ENCODE measurements at regions not wholly inside any gene's neighbourhood (a gene's known extent, or its start where the extent isn't known, plus 50 kb on each side); places are given as distances from the start of the nearest gene placed in this dataset.
"Not testable (repeated sequence)": the region's sequence is repeated elsewhere in the genome, so short reads cannot be mapped to it uniquely, and the experiment has no call there.

GRCh38 chr20:51284871-51285270 is 257.6 kb downstream of the NFATC2 start:
- H3K4me1 Mint-ChIP-seq, result no peaks in the 10 kb centered on the region
- H3K36me3 Mint-ChIP-seq, result no peaks in the 10 kb centered on the region
- no peak overlapping the region for H3K4me3 Mint-ChIP-seq
- no peaks in the 10 kb centered on the region for H3K9me3 Mint-ChIP-seq
- no peak overlapping the region for H3K27ac Mint-ChIP-seq
- ATAC-seq (no peak), DNase-seq (ENCODE audit: low spot score in 2 of 2) (no peak)

- H3K27ac Mint-ChIP-seq, result no peak overlapping the region
- no peaks in the 10 kb centered on the region for H3K36me3 Mint-ChIP-seq
- ATAC-seq, result no peak
- DNase-seq (ENCODE audit: low spot score in 2 of 2), result no peak
- no peaks in the 10 kb centered on the region for H3K9me3 Mint-ChIP-seq
- H3K4me3 Mint-ChIP-seq, result no peak overlapping the region
- no peaks in the 10 kb centered on the region for H3K4me1 Mint-ChIP-seq
Observed at GRCh38 chr20:51284176-51284575, 258.3 kb downstream of the NFATC2 start.

- H3K4me3 Mint-ChIP-seq, result no peak overlapping the region
- no peak for ATAC-seq
- no peaks in the 10 kb centered on the region for H3K4me1 Mint-ChIP-seq
- H3K27ac Mint-ChIP-seq, result no peak overlapping the region
- no peak for DNase-seq (ENCODE audit: low spot score in 2 of 2)
- no peaks in the 10 kb centered on the region for H3K36me3 Mint-ChIP-seq
- no peaks in the 10 kb centered on the region for H3K9me3 Mint-ChIP-seq
Observed at GRCh38 chr20:51281521-51281920, 258.6 kb upstream of the KCNG1 start.

- Mint-ChIP-seq H3K4me1 (no peaks in the 10 kb centered on the region), H3K9me3 (no peaks in the 10 kb centered on the region), H3K27ac (no peak overlapping the region), H3K4me3 (no peak overlapping the region), H3K36me3 (no peaks in the 10 kb centered on the region)
- ATAC-seq (no peak), DNase-seq (ENCODE audit: low spot score in 2 of 2) (no peak)
Observed at GRCh38 chr20:51280047-51280446, 257.1 kb upstream of the KCNG1 start.

- no peaks in the 10 kb centered on the region for H3K9me3 Mint-ChIP-seq
- no peak overlapping the region for H3K4me3 Mint-ChIP-seq
- no peak overlapping the region for H3K27ac Mint-ChIP-seq
- no peaks in the 10 kb centered on the region for H3K4me1 Mint-ChIP-seq
- no peak for DNase-seq (ENCODE audit: low spot score in 2 of 2)
- no peak for ATAC-seq
- no peaks in the 10 kb centered on the region for H3K36me3 Mint-ChIP-seq
Observed at GRCh38 chr20:51277961-51278360, 255.1 kb upstream of the KCNG1 start.

GRCh38 chr20:51276296-51276695 is 253.4 kb upstream of the KCNG1 start:
- ATAC-seq, result no peak
- DNase-seq (ENCODE audit: low spot score in 2 of 2), result no peak
- no peaks in the 10 kb centered on the region for H3K9me3 Mint-ChIP-seq
- no peaks in the 10 kb centered on the region for H3K4me1 Mint-ChIP-seq
- H3K4me3 Mint-ChIP-seq, result no peak overlapping the region
- H3K27ac Mint-ChIP-seq, result no peak overlapping the region
- no peaks in the 10 kb centered on the region for H3K36me3 Mint-ChIP-seq

GRCh38 chr20:51275826-51276225 is 252.9 kb upstream of the KCNG1 start:
- no peaks in the 10 kb centered on the region for H3K4me1 Mint-ChIP-seq
- ATAC-seq, result no peak
- H3K36me3 Mint-ChIP-seq, result no peaks in the 10 kb centered on the region
- H3K4me3 Mint-ChIP-seq, result no peak overlapping the region
- DNase-seq (ENCODE audit: low spot score in 2 of 2), result no peak
- H3K27ac Mint-ChIP-seq, result no peak overlapping the region
- no peaks in the 10 kb centered on the region for H3K9me3 Mint-ChIP-seq

GRCh38 chr20:51275181-51275580 is 252.3 kb upstream of the KCNG1 start:
- no peak overlapping the region for H3K4me3 Mint-ChIP-seq

GRCh38 chr20:51272401-51272800 is 249.5 kb upstream of the KCNG1 start:
- Mint-ChIP-seq H3K27ac (no peak overlapping the region), H3K9me3 (no peaks in the 10 kb centered on the region), H3K4me3 (no peak overlapping the region), H3K36me3 (no peaks in the 10 kb centered on the region), H3K4me1 (no peaks in the 10 kb centered on the region)
- DNase-seq (ENCODE audit: low spot score in 2 of 2) (no peak), ATAC-seq (no peak)

More at GRCh38 chr20:51275181-51275580, 252.3 kb upstream of the KCNG1 start:
- ATAC-seq (no peak), DNase-seq (ENCODE audit: low spot score in 2 of 2) (no peak)
- H3K27ac Mint-ChIP-seq, result no peak overlapping the region
- no peaks in the 10 kb centered on the region for H3K36me3 Mint-ChIP-seq
- no peaks in the 10 kb centered on the region for H3K9me3 Mint-ChIP-seq
- H3K4me1 Mint-ChIP-seq, result no peaks in the 10 kb centered on the region

GRCh38 chr20:51271931-51272330 is 249.0 kb upstream of the KCNG1 start:
- Mint-ChIP-seq H3K4me1 (no peaks in the 10 kb centered on the region), H3K9me3 (no peaks in the 10 kb centered on the region), H3K36me3 (no peaks in the 10 kb centered on the region), H3K27ac (no peak overlapping the region), H3K4me3 (no peak overlapping the region)
- DNase-seq (ENCODE audit: low spot score in 2 of 2), result no peak
- ATAC-seq, result no peak

GRCh38 chr20:51271289-51271688 is 248.4 kb upstream of the KCNG1 start:
- not testable (repeated sequence) for H3K27ac Mint-ChIP-seq, H3K36me3 Mint-ChIP-seq

GRCh38 chr20:51269671-51270070 is 246.8 kb upstream of the KCNG1 start:
- Mint-ChIP-seq H3K4me1 (no peaks in the 10 kb centered on the region), H3K27ac (no peak overlapping the region), H3K36me3 (no peaks in the 10 kb centered on the region), H3K4me3 (no peak overlapping the region), H3K9me3 (no peaks in the 10 kb centered on the region)
- DNase-seq (ENCODE audit: low spot score in 2 of 2), result no peak
- no peak for ATAC-seq

More at GRCh38 chr20:51271289-51271688, 248.4 kb upstream of the KCNG1 start:
- not testable (repeated sequence) for H3K4me3 Mint-ChIP-seq; DNase-seq (ENCODE audit: low spot score in 2 of 2); ATAC-seq; H3K9me3 Mint-ChIP-seq; H3K4me1 Mint-ChIP-seq

GRCh38 chr20:51267679-51268078 is 244.8 kb upstream of the KCNG1 start:
- no peaks in the 10 kb centered on the region for H3K9me3 Mint-ChIP-seq
- ATAC-seq (no peak), DNase-seq (ENCODE audit: low spot score in 2 of 2) (no peak)
- no peak overlapping the region for H3K4me3 Mint-ChIP-seq
- no peak overlapping the region for H3K27ac Mint-ChIP-seq
- no peaks in the 10 kb centered on the region for H3K36me3 Mint-ChIP-seq
- no peaks in the 10 kb centered on the region for H3K4me1 Mint-ChIP-seq

- Mint-ChIP-seq H3K4me3 (no peak overlapping the region), H3K9me3 (no peaks in the 10 kb centered on the region), H3K36me3 (no peaks in the 10 kb centered on the region), H3K27ac (no peak overlapping the region), H3K4me1 (no peaks in the 10 kb centered on the region)
- DNase-seq (ENCODE audit: low spot score in 2 of 2), result no peak
- ATAC-seq, result no peak
Observed at GRCh38 chr20:51266353-51266752, 243.4 kb upstream of the KCNG1 start.

GRCh38 chr20:51265361-51265760 is 242.5 kb upstream of the KCNG1 start:
- no peaks in the 10 kb centered on the region for H3K36me3 Mint-ChIP-seq
- H3K9me3 Mint-ChIP-seq, result no peaks in the 10 kb centered on the region
- H3K4me1 Mint-ChIP-seq, result no peaks in the 10 kb centered on the region
- H3K4me3 Mint-ChIP-seq, result no peak overlapping the region
- no peak for ATAC-seq
- no peak for DNase-seq (ENCODE audit: low spot score in 2 of 2)
- no peak overlapping the region for H3K27ac Mint-ChIP-seq

GRCh38 chr20:51262240-51262639 is 239.3 kb upstream of the KCNG1 start:
- no peak for ATAC-seq
- no peak for DNase-seq (ENCODE audit: low spot score in 2 of 2)
- H3K4me3 Mint-ChIP-seq, result no peak overlapping the region
- no peaks in the 10 kb centered on the region for H3K4me1 Mint-ChIP-seq
- H3K36me3 Mint-ChIP-seq, result no peaks in the 10 kb centered on the region
- no peaks in the 10 kb centered on the region for H3K9me3 Mint-ChIP-seq
- no peak overlapping the region for H3K27ac Mint-ChIP-seq

- no peaks in the 10 kb centered on the region for H3K9me3 Mint-ChIP-seq
- no peaks in the 10 kb centered on the region for H3K36me3 Mint-ChIP-seq
- DNase-seq (ENCODE audit: low spot score in 2 of 2), result no peak
- no peak for ATAC-seq
- no peak overlapping the region for H3K4me3 Mint-ChIP-seq
- no peak overlapping the region for H3K27ac Mint-ChIP-seq
- H3K4me1 Mint-ChIP-seq, result peaks cover 7% of the 10 kb centered on the region
Observed at GRCh38 chr20:51259455-51259854, 236.5 kb upstream of the KCNG1 start.

All from stimulated activated effector memory CD8-positive, alpha-beta T cell treated with anti-CD3 and anti-CD28 coated beads, Interleukin-12 subunit alpha, Interleukin-12 subunit beta, amount 100 ng/mL, for 72 hours (primary cell).